GM21619 (cell line): ENCODE measurements at regions not wholly inside any gene's neighbourhood (a gene's known extent, or its start where the extent isn't known, plus 50 kb on each side); places are given as distances from the start of the nearest gene placed in this dataset.
"Not testable (repeated sequence)": the region's sequence is repeated elsewhere in the genome, so short reads cannot be mapped to it uniquely, and the experiment has no call there.

Source experiments
- ATAC-seq: cut with Tn5 transposase; IDR thresholded peaks from one replicate; pipeline ENCODE4 v1.9.1; 2021; ENCODE audit not compliant: unreplicated experiment

GRCh38 chr5:82446809-82447208 is 168.7 kb upstream of the RPS23 start:
- no peak for ATAC-seq

- no peak for ATAC-seq
Measured at GRCh38 chr5:82445726-82446335, 167.7 kb upstream of the RPS23 start.

GRCh38 chr5:82439750-82440445 is 161.7 kb upstream of the RPS23 start:
- ATAC-seq, result no peak

GRCh38 chr5:82437565-82437964 is 159.4 kb upstream of the RPS23 start:
- ATAC-seq, result not testable (repeated sequence)

GRCh38 chr5:82436291-82436690 is 158.1 kb upstream of the RPS23 start:
- ATAC-seq, result no peak

- ATAC-seq, result not testable (repeated sequence)
Measured at GRCh38 chr5:82434696-82435660, 156.8 kb upstream of the RPS23 start.

- ATAC-seq, result no peak
Measured at GRCh38 chr5:82426464-82427154, 148.5 kb upstream of the RPS23 start.

- no peak for ATAC-seq
Measured at GRCh38 chr5:82425591-82425990, 147.4 kb upstream of the RPS23 start.

GRCh38 chr5:82424211-82424610 is 146.1 kb upstream of the RPS23 start:
- ATAC-seq, result no peak

- no peak for ATAC-seq
Measured at GRCh38 chr5:82422751-82423181, 144.6 kb upstream of the RPS23 start.

- no peak for ATAC-seq
Measured at GRCh38 chr5:82422001-82422740, 144.0 kb upstream of the RPS23 start.

- no peak for ATAC-seq
Measured at GRCh38 chr5:82421119-82421518, 143.0 kb upstream of the RPS23 start.

- not testable (repeated sequence) for ATAC-seq
Measured at GRCh38 chr5:82420524-82420923, 142.4 kb upstream of the RPS23 start.

- no peak for ATAC-seq
Measured at GRCh38 chr5:82419559-82420332, 141.6 kb upstream of the RPS23 start.

GRCh38 chr5:82418608-82418950 is 140.4 kb upstream of the RPS23 start:
- ATAC-seq, result no peak

- no peak for ATAC-seq
Measured at GRCh38 chr5:82417776-82418607, 139.8 kb upstream of the RPS23 start.

GRCh38 chr5:82416512-82416911 is 138.4 kb upstream of the RPS23 start:
- ATAC-seq, result no peak

- ATAC-seq, result no peak
Measured at GRCh38 chr5:82414041-82414388, 135.9 kb upstream of the RPS23 start.
